H1 (cell line): ENCODE measurements at regions not wholly inside any gene's neighbourhood (a gene's known extent, or its start where the extent isn't known, plus 50 kb on each side); places are given as distances from the start of the nearest gene placed in this dataset.

Source experiments
- CTCF ChIA-PET: fragments of 300-600 bp; sonication (Branson Sonifier 250); formaldehyde crosslinking; loops from one replicate; lab custom pipeline; 2021; ENCODE audit not compliant: partially characterized antibody; lab: Charles Lee
- POLR2A ChIA-PET: fragments of 300-600 bp; sonication (Branson Sonifier 250); formaldehyde crosslinking; loops from one replicate; lab custom pipeline; 2021; ENCODE audit warnings: inconsistent platforms; ENCODE audit not compliant: partially characterized antibody; lab: Charles Lee
- DNase-seq, 2 experiments: peaks; one replicate each; pipeline versions ENCODE4 v3.0.0 to v3.0.0-alpha.2; 2010 to 2022; ENCODE audit warnings: low spot score in 2 of 2, low read depth in 1 of 2, mixed read lengths in 1 of 2
- FAIRE-seq: peaks from 2 replicates; lab custom pipeline; 2011; peaks lifted over from hg19 to GRCh38; lab: Jason Lieb, UNC
- H2AFZ ChIP-seq: 2 replicates; pipeline ENCODE4 v1.8.1; 2012; ENCODE audit warnings: low read length, inconsistent platforms
- H2AK5ac ChIP-seq: 2 replicates; pipeline ENCODE4 v1.6.1; 2013; ENCODE audit warnings: low read depth, low read length
- H2BK120ac ChIP-seq: replicated peaks from 2 replicates; pipeline ENCODE3; 2013; ENCODE audit warnings: low read depth, low read length, inconsistent platforms
- H2BK12ac ChIP-seq: 2 replicates; pipeline ENCODE4 v1.6.1; 2013; ENCODE audit warnings: low read depth, low read length
- H2BK15ac ChIP-seq: 2 replicates; pipeline ENCODE4 v1.6.1; 2013; ENCODE audit warnings: low read length
- H2BK20ac ChIP-seq: 2 replicates; pipeline ENCODE4 v1.6.1; 2013; ENCODE audit warnings: low read length
- H2BK5ac ChIP-seq: 2 replicates; pipeline ENCODE4 v1.6.1; 2013; ENCODE audit warnings: low read depth, low read length
- H3K14ac ChIP-seq: 2 replicates; pipeline ENCODE4 v1.6.1; 2013; ENCODE audit warnings: inconsistent platforms; ENCODE audit not compliant: insufficient read length
- H3K18ac ChIP-seq: 2 replicates; pipeline ENCODE4 v1.6.1; 2013; ENCODE audit warnings: low read length; ENCODE audit errors: extremely low read depth
- H3K23ac ChIP-seq: 2 replicates; pipeline ENCODE4 v1.6.1; 2013; ENCODE audit warnings: inconsistent platforms; ENCODE audit not compliant: insufficient read length
- H3K23me2 ChIP-seq: 2 replicates; pipeline ENCODE4 v1.6.1; 2013; ENCODE audit warnings: low read depth, low read length
- H3K27ac ChIP-seq: 2 replicates; pipeline ENCODE4 v1.6.1; 2011; ENCODE audit warnings: low read depth, low read length, inconsistent platforms
- H3K27me3 ChIP-seq, 4 experiments: replicated peaks in 1 of 4; 1 replicate in 1 of 4; 2 replicates in 3 of 4; pipeline versions ENCODE4 v1.6.1 to v1.8.1; 2011 to 2013; ENCODE audit warnings: low read length in 3 of 4, mild to moderate bottlenecking in 3 of 4, inconsistent platforms in 2 of 4, mixed read lengths in 2 of 4, moderate library complexity in 1 of 4; ENCODE audit not compliant: control insufficient read depth in 3 of 4, insufficient read depth in 3 of 4; ENCODE audit errors: extremely low read depth in 1 of 4
- H3K36me3 ChIP-seq, 4 experiments: 2 replicates each; pipeline versions ENCODE4 v1.6.1 to v1.8.1; 2011 to 2013; ENCODE audit warnings: mild to moderate bottlenecking in 4 of 4, low read length in 3 of 4, moderate library complexity in 2 of 4, control low read depth in 1 of 4, inconsistent platforms in 1 of 4; ENCODE audit not compliant: insufficient read depth in 4 of 4, control insufficient read depth in 2 of 4
- H3K4ac ChIP-seq: replicated peaks from 2 replicates; pipeline ENCODE3; 2013; ENCODE audit warnings: low read length, low read depth, mixed read lengths, inconsistent platforms; ENCODE audit not compliant: insufficient read length
- H3K4me1 ChIP-seq, 4 experiments: replicated peaks in 1 of 4; 1 replicate in 1 of 4; 2 replicates in 3 of 4; pipeline versions ENCODE4 v1.6.1 to v1.8.1; 2011 to 2013; ENCODE audit warnings: low read length in 3 of 4, inconsistent platforms in 2 of 4, mixed read lengths in 1 of 4; ENCODE audit not compliant: insufficient read depth in 4 of 4, control insufficient read depth in 3 of 4
- H3K4me2 ChIP-seq, 2 experiments: 2 replicates each; pipeline versions ENCODE4 v1.6.1 to v1.8.1; 2011 to 2013; ENCODE audit warnings: low read depth in 2 of 2, low read length in 2 of 2, control low read depth in 1 of 2, inconsistent platforms in 1 of 2, mild to moderate bottlenecking in 1 of 2; ENCODE audit not compliant: insufficient read depth in 1 of 2
- H3K4me3 ChIP-seq, 4 experiments: fragments of 200-600, 300-600 bp in 1 of 4; sonication (generic), shearing (Covaris generic), sonication (Bioruptor Twin) in 1 of 4; 2 replicates each; pipeline versions ENCODE4 v1.5.1 to v1.8.1; 2011 to 2016; ENCODE audit warnings: low read length in 4 of 4, low read depth in 3 of 4, control low read depth in 2 of 4, inconsistent platforms in 2 of 4, mild to moderate bottlenecking in 2 of 4, mixed read lengths in 1 of 4, moderate library complexity in 1 of 4; ENCODE audit not compliant: insufficient read depth in 2 of 4; ENCODE audit errors: extremely low read depth in 1 of 4
- H3K56ac ChIP-seq: replicated peaks from 2 replicates; pipeline ENCODE3; 2013; ENCODE audit warnings: low read depth, mild to moderate bottlenecking, mixed read lengths, low read length, inconsistent platforms; ENCODE audit not compliant: insufficient read length
- H3K79me1 ChIP-seq: 2 replicates; pipeline ENCODE4 v1.6.1; 2013; ENCODE audit warnings: low read depth, low read length, control low read depth
- H3K79me2 ChIP-seq, 2 experiments: 2 replicates each; pipeline versions ENCODE4 v1.6.1 to v1.8.1; 2012 to 2013; ENCODE audit warnings: low read length in 2 of 2, mild to moderate bottlenecking in 2 of 2, inconsistent platforms in 1 of 2; ENCODE audit not compliant: insufficient read depth in 2 of 2, control insufficient read depth in 1 of 2
- H3K9ac ChIP-seq, 4 experiments: replicated peaks in 1 of 4; 1 replicate in 1 of 4; 2 replicates in 3 of 4; pipeline versions ENCODE4 v1.6.1 to v1.8.1; 2011 to 2013; ENCODE audit warnings: low read depth in 3 of 4, low read length in 3 of 4, control low read depth in 2 of 4, mild to moderate bottlenecking in 2 of 4, moderate library complexity in 2 of 4, inconsistent platforms in 1 of 4; ENCODE audit errors: extremely low read depth in 1 of 4
- H3K9me3 ChIP-seq, 2 experiments: 2 replicates each; pipeline versions ENCODE4 v1.6.1 to v1.8.1; 2012 to 2013; ENCODE audit warnings: mild to moderate bottlenecking in 2 of 2, moderate library complexity in 2 of 2, control low read depth in 1 of 2, inconsistent platforms in 1 of 2, low read depth in 1 of 2, low read length in 1 of 2, mixed read lengths in 1 of 2; ENCODE audit not compliant: insufficient read depth in 2 of 2
- H4K20me1 ChIP-seq, 2 experiments: replicated peaks in 1 of 2; 2 replicates each; pipeline versions ENCODE3 to v1.8.1; 2011 to 2013; ENCODE audit warnings: inconsistent platforms in 2 of 2, low read length in 2 of 2, mild to moderate bottlenecking in 1 of 2; ENCODE audit not compliant: insufficient read depth in 2 of 2, control insufficient read depth in 1 of 2
- H4K5ac ChIP-seq: 2 replicates; pipeline ENCODE4 v1.6.1; 2013; ENCODE audit warnings: low read length, low read depth, mixed read lengths, inconsistent platforms; ENCODE audit not compliant: insufficient read length
- H4K8ac ChIP-seq: 2 replicates; pipeline ENCODE4 v1.8.0; 2013; ENCODE audit warnings: mild to moderate bottlenecking, moderate library complexity, low read length, inconsistent platforms; ENCODE audit not compliant: insufficient read depth; ENCODE audit errors: extremely low read depth
- H4K91ac ChIP-seq: replicated peaks from 2 replicates; pipeline ENCODE3; 2013; ENCODE audit warnings: low read length, mixed read lengths, inconsistent platforms; ENCODE audit not compliant: insufficient read length
- CTCF ChIP-seq, 3 experiments: IDR thresholded peaks; 1 replicate in 2 of 3; 2 replicates in 1 of 3; pipeline versions ENCODE4 v1.5.1 to v1.6.1; 2011; ENCODE audit warnings: low read length in 3 of 3, mild to moderate bottlenecking in 3 of 3, inconsistent platforms in 2 of 3, low read depth in 1 of 3, moderate library complexity in 1 of 3; ENCODE audit not compliant: insufficient read depth in 1 of 3; ENCODE audit errors: control extremely low read depth in 1 of 3
- E2F6 ChIP-seq: IDR thresholded peaks from 2 replicates; pipeline ENCODE4 v1.6.1; 2012; ENCODE audit warnings: inconsistent platforms
- KDM1A ChIP-seq: fragments of 200-600, 300-600 bp; sonication (generic); IDR thresholded peaks from 2 replicates; pipeline ENCODE4 v1.7.1; 2016; ENCODE audit warnings: mild to moderate bottlenecking, low read length, borderline replicate concordance
- MAX ChIP-seq: IDR thresholded peaks from 2 replicates; pipeline ENCODE4 v1.6.1; 2012; ENCODE audit warnings: inconsistent platforms
- SP1 ChIP-seq: IDR thresholded peaks from 2 replicates; pipeline ENCODE4 v1.6.1; 2011; ENCODE audit warnings: low read depth, low read length
- TAF7 ChIP-seq: optimal IDR thresholded peaks from 2 replicates; pipeline ENCODE3; 2011; ENCODE audit warnings: low read depth, mild to moderate bottlenecking, inconsistent platforms, low read length, moderate library complexity, borderline replicate concordance
- TBP ChIP-seq: IDR thresholded peaks from 2 replicates; pipeline ENCODE4 v1.6.1; 2011; ENCODE audit warnings: low read depth, low read length, improper control_type of control experiment
- USF2 ChIP-seq: IDR thresholded peaks from 2 replicates; pipeline ENCODE4 v1.6.1; 2011; ENCODE audit warnings: low read length, improper control_type of control experiment
- WGBS, 2 experiments: shearing (Covaris generic) in 1 of 2; methylation state at CpG; one replicate each; pipeline versions ENCODE4 v1.1.6 to v1.1.7; 2013 to 2015; ENCODE audit warnings: low lambda C conversion rate in 2 of 2, mixed read lengths in 2 of 2, inconsistent platforms in 1 of 2, low coverage in 1 of 2, missing lambda C conversion rate in 1 of 2; ENCODE audit not compliant: insufficient replicate concordance in 2 of 2, insufficient coverage in 1 of 2, insufficient read length in 1 of 2; ENCODE audit errors: extremely low coverage in 1 of 2, missing lambda C conversion rate in 1 of 2; 5-methylcytosine and 5-hydroxymethylcytosine counted together

GRCh38 chr12:94080341-94081009 is 67.9 kb upstream of the PLXNC1 start:
- Histone ChIP-seq H3K9ac (no peak overlapping the region), H4K8ac (no peak overlapping the region), H2BK15ac (no peak overlapping the region), H2BK5ac (no peak overlapping the region), H3K14ac (no peak overlapping the region), H3K79me1 (no peaks in the 10 kb centered on the region), H2BK120ac (no peak overlapping the region), H3K79me2 (no peaks in the 10 kb centered on the region), H3K9me3 (no peaks in the 10 kb centered on the region), H3K27ac (no peak overlapping the region), H3K4ac (no peak overlapping the region), H3K4me1 (no peaks in the 10 kb centered on the region), H3K18ac (no peak overlapping the region), H2AK5ac (no peak overlapping the region), H3K4me2 (no peak overlapping the region), H3K27me3 (no peaks in the 10 kb centered on the region), H3K23ac (no peak overlapping the region), H3K36me3 (no peaks in the 10 kb centered on the region), H2AFZ (no peak overlapping the region), H3K23me2 (no peaks in the 10 kb centered on the region), H3K56ac (no peak overlapping the region), H2BK20ac (no peak overlapping the region), H3K4me3 (no peak overlapping the region), H4K91ac (no peak overlapping the region), H4K5ac (no peak overlapping the region), H4K20me1 (no peaks in the 10 kb centered on the region), H2BK12ac (no peak overlapping the region)
- ChIA-PET POLR2A (no interaction called here), CTCF (interaction anchor here (1.1 to 12.9 kb wide), 4 partner anchors 10 to 577 kb away, joined by 3 to 152 read pairs (median 4); no protein-coding TSS in a partner anchor)
- FAIRE-seq (no peak), DNase-seq (no peak)
- 55% methylated on average over 3 of the region's 3 CpGs; no CpG with 5 or more reads in 1 of the 2 experiments for WGBS, 2 experiments
- no peak for TF ChIP-seq E2F6
- TF ChIP-seq MAX: no peak
- no peak for TF ChIP-seq CTCF (IDR thresholded peaks at IDR 0.05; ENCODE audit: control extremely low read depth in 1 of 3, insufficient read depth in 1 of 3, low read depth in 1 of 3, low read length in 3 of 3)
- no peak for TF ChIP-seq KDM1A
- TF ChIP-seq SP1: no peak
- TF ChIP-seq TBP: no peak
- no peak for TF ChIP-seq TAF7
- TF ChIP-seq USF2: no peak
